ENCODE measurements at regions not wholly inside any gene's neighbourhood (a gene's known extent, or its start where the extent isn't known, plus 50 kb on each side); places are given as distances from the start of the nearest gene placed in this dataset.

GRCh38 chr2:153548536-153548935 is 70.0 kb upstream of the RPRM start:
- Histone ChIP-seq H3K27ac (no peak overlapping the region), H3K4me1 (no peaks in the 10 kb centered on the region), H3K9me3 (no peaks in the 10 kb centered on the region), H3K27me3 (no peaks in the 10 kb centered on the region), H3K4me3 (no peak overlapping the region), H3K36me3 (no peaks in the 10 kb centered on the region)
- 65 to 76% methylated on average over 2 of the region's 2 CpGs for WGBS, 2 donors
- ATAC-seq (ENCODE audit: low FRiP score in 2 of 2) (no peak), DNase-seq (no peak)
- TF ChIP-seq CTCF (IDR thresholded peaks at IDR 0.05) = no peak
- no peak for TF ChIP-seq POLR2AphosphoS5 (IDR thresholded peaks at IDR 0.05)
- no peak for TF ChIP-seq POLR2A (IDR thresholded peaks at IDR 0.05)
- no peak for TF ChIP-seq EP300 (IDR thresholded peaks at IDR 0.05)

GRCh38 chr2:153551698-153552097 is 73.1 kb upstream of the RPRM start:
- no peak overlapping the region for H3K4me3 ChIP-seq
- 72 to 83% methylated on average over 1 of the region's 1 CpG for WGBS, 2 donors
- no peak for DNase-seq
- TF ChIP-seq EP300 (IDR thresholded peaks at IDR 0.05) = no peak
- no peak for TF ChIP-seq POLR2A (IDR thresholded peaks at IDR 0.05)
- ATAC-seq (ENCODE audit: low FRiP score in 2 of 2) = no peak
- no peaks in the 10 kb centered on the region for H3K36me3 ChIP-seq
- H3K27ac ChIP-seq = no peak overlapping the region
- no peaks in the 10 kb centered on the region for H3K9me3 ChIP-seq
- no peaks in the 10 kb centered on the region for H3K4me1 ChIP-seq
- H3K27me3 ChIP-seq = no peaks in the 10 kb centered on the region

GRCh38 chr2:153557211-153557610 is 78.6 kb upstream of the RPRM start:
- H3K36me3 ChIP-seq = no peaks in the 10 kb centered on the region
- no peak overlapping the region for H3K4me3 ChIP-seq
- no peak for ATAC-seq (ENCODE audit: low FRiP score in 2 of 2)
- no peak for DNase-seq
- no peaks in the 10 kb centered on the region for H3K9me3 ChIP-seq
- no peak overlapping the region for H3K27ac ChIP-seq
- TF ChIP-seq POLR2A (IDR thresholded peaks at IDR 0.05) = no peak
- no peak for TF ChIP-seq POLR2AphosphoS5 (IDR thresholded peaks at IDR 0.05)
- no peak for TF ChIP-seq EP300 (IDR thresholded peaks at IDR 0.05)
- no peak for TF ChIP-seq CTCF (IDR thresholded peaks at IDR 0.05)
- WGBS, 2 donors = 80 to 82% methylated on average over 3 of the region's 3 CpGs
- H3K27me3 ChIP-seq = no peaks in the 10 kb centered on the region
- H3K4me1 ChIP-seq = no peaks in the 10 kb centered on the region

- Histone ChIP-seq H3K4me1 (no peaks in the 10 kb centered on the region), H3K27ac (no peak overlapping the region), H3K36me3 (no peaks in the 10 kb centered on the region), H3K4me3 (no peak overlapping the region), H3K27me3 (no peaks in the 10 kb centered on the region), H3K9me3 (no peaks in the 10 kb centered on the region)
- DNase-seq (no peak), ATAC-seq (ENCODE audit: low FRiP score in 2 of 2) (no peak)
- no peak for TF ChIP-seq CTCF (IDR thresholded peaks at IDR 0.05)
- TF ChIP-seq EP300 (IDR thresholded peaks at IDR 0.05) = no peak
- no peak for TF ChIP-seq POLR2AphosphoS5 (IDR thresholded peaks at IDR 0.05)
- no peak for TF ChIP-seq POLR2A (IDR thresholded peaks at IDR 0.05)
- WGBS, 2 donors = 38 to 40% methylated on average over 2 of the region's 2 CpGs
These were observed 79.2 kb upstream of the RPRM start for GRCh38 chr2:153557714-153558113.

- no peak for DNase-seq
These were observed 79.7 kb upstream of the RPRM start for GRCh38 chr2:153558247-153558646.

More at GRCh38 chr2:153558247-153558646, 79.7 kb upstream of the RPRM start:
- Histone ChIP-seq H3K4me1 (no peaks in the 10 kb centered on the region), H3K27ac (no peak overlapping the region), H3K9me3 (no peaks in the 10 kb centered on the region), H3K27me3 (no peaks in the 10 kb centered on the region), H3K4me3 (no peak overlapping the region), H3K36me3 (no peaks in the 10 kb centered on the region)
- TF ChIP-seq EP300 (IDR thresholded peaks at IDR 0.05) = no peak
- no peak for TF ChIP-seq POLR2A (IDR thresholded peaks at IDR 0.05)
- no peak for TF ChIP-seq CTCF (IDR thresholded peaks at IDR 0.05)
- 91 to 94% methylated on average over 2 of the region's 2 CpGs for WGBS, 2 donors
- no peak for ATAC-seq (ENCODE audit: low FRiP score in 2 of 2)
